Glomerular endothelial cell (primary cell): ENCODE measurements at regions not wholly inside any gene's neighbourhood (a gene's known extent, or its start where the extent isn't known, plus 50 kb on each side); places are given as distances from the start of the nearest gene placed in this dataset.

Experiments used
- DNase-seq: peaks from one replicate; pipeline ENCODE4 v3.0.0-alpha.2; 2011; ENCODE audit warnings: low read depth, low spot score; ENCODE audit errors: extremely low read depth

GRCh38 chr5:147162740-147163139 lies 72.1 kb upstream of the STK32A start:
- DNase-seq, result no peak

- no peak for DNase-seq
Measured at GRCh38 chr5:147167529-147167928, 67.3 kb upstream of the STK32A start.

GRCh38 chr5:147168578-147169327 lies 66.1 kb upstream of the STK32A start:
- no peak for DNase-seq

GRCh38 chr5:147169399-147169798 lies 65.4 kb upstream of the STK32A start:
- DNase-seq, result no peak

- DNase-seq, result no peak
Measured at GRCh38 chr5:147169901-147170300, 64.9 kb upstream of the STK32A start.

GRCh38 chr5:147170603-147171002 lies 64.2 kb upstream of the STK32A start:
- no peak for DNase-seq

GRCh38 chr5:147174671-147175265 lies 60.1 kb upstream of the STK32A start:
- no peak for DNase-seq

- DNase-seq, result no peak
Measured at GRCh38 chr5:147175516-147176097, 59.2 kb upstream of the STK32A start.

GRCh38 chr5:147176422-147176821 lies 58.4 kb upstream of the STK32A start:
- DNase-seq, result no peak

- no peak for DNase-seq
Measured at GRCh38 chr5:147177125-147177840, 57.5 kb upstream of the STK32A start.

GRCh38 chr5:147179562-147180147 lies 55.2 kb upstream of the STK32A start:
- no peak for DNase-seq

GRCh38 chr5:147180751-147181150 lies 54.1 kb upstream of the STK32A start:
- DNase-seq, result no peak
